ENCODE measurements at regions not wholly inside any gene's neighbourhood (a gene's known extent, or its start where the extent isn't known, plus 50 kb on each side); places are given as distances from the start of the nearest gene placed in this dataset.

DNA sequence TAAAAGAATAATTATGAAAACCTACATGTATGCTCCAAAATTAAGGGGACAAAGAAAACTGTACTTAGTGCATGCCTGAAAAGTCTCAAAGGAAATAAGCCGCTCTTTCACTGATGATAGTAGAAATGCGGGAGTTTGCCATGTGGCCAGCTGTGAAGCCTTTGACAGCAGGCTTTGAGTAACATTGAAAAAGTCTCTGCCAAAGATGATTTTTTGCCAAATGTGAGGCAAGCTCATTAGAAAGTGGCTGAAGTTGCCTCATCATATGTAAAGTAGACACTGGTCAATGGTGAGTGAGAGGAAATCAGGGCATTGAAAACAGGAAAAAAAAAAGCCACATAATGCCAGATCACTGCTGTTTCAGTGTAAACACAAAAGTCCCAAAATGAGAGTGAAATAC, 2360.1 kb downstream of the PCDH7 start:
- TF ChIP-seq CTCF (IDR thresholded peaks at IDR 0.05) (no peak), POLR2A (IDR thresholded peaks at IDR 0.05) (no peak)

All from right lobe of liver (tissue), 4 donors.